ENCODE measurements at regions not wholly inside any gene's neighbourhood (a gene's known extent, or its start where the extent isn't known, plus 50 kb on each side); places are given as distances from the start of the nearest gene placed in this dataset.

DNA sequence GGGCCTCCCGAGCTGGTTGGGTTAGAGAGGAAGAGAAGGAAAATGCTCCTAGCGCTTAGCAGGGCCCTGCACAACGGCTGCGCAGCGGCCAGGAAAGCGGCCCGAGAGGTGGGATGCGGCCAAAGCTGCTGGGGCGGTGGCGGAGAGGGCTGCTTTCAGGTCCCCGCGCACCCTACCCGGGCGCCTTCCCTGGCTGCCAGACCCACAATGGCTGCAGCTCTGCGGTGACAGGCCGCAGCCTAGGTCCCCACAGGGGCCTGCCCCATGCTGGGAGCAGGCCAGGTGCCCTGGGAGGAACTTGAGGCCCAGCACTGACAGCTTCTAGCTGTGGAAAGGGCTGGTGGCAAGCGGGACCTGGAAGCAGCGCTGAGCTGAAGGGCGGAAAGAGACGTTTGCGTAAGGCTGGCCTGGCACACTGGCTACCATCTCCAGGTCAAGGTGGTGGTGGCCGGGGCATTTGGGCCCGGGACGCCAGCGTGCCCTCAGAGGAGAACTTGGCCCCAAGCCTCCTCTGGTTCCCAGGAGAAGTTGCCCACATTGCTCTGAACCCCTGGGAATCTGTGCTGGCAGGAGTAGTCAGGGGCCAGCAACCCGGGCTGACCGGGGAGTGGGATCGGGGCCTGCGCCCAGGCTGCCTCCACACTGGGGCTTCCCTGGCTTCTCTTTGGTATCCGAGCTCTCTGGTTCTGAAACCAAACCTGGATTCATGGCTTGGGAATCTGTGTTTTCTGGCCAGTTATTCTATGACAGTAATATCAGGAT is 72.9 kb upstream of the ZNF804B start:
- TF ChIP-seq, protein P1, sequence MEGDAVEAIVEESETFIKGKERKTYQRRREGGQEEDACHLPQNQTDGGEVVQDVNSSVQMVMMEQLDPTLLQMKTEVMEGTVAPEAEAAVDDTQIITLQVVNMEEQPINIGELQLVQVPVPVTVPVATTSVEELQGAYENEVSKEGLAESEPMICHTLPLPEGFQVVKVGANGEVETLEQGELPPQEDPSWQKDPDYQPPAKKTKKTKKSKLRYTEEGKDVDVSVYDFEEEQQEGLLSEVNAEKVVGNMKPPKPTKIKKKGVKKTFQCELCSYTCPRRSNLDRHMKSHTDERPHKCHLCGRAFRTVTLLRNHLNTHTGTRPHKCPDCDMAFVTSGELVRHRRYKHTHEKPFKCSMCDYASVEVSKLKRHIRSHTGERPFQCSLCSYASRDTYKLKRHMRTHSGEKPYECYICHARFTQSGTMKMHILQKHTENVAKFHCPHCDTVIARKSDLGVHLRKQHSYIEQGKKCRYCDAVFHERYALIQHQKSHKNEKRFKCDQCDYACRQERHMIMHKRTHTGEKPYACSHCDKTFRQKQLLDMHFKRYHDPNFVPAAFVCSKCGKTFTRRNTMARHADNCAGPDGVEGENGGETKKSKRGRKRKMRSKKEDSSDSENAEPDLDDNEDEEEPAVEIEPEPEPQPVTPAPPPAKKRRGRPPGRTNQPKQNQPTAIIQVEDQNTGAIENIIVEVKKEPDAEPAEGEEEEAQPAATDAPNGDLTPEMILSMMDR (IDR thresholded peaks at IDR 0.05; ENCODE audit: low read depth, low read length), result no peak
- TF ChIP-seq, protein P2, sequence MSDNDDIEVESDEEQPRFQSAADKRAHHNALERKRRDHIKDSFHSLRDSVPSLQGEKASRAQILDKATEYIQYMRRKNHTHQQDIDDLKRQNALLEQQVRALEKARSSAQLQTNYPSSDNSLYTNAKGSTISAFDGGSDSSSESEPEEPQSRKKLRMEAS (IDR thresholded peaks at IDR 0.05; ENCODE audit: low read depth, low read length), result no peak
- no peak for TF ChIP-seq POLR2A (IDR thresholded peaks at IDR 0.05; ENCODE audit: extremely low read depth, insufficient read length)
- TF ChIP-seq MYC (IDR thresholded peaks at IDR 0.05; ENCODE audit: low read depth, low read length), result no peak
- DNase-seq (ENCODE audit: low read depth), result no peak
- H3K4me3 ChIP-seq (ENCODE audit: low read depth, low read length), result no peak overlapping the region

DNA sequence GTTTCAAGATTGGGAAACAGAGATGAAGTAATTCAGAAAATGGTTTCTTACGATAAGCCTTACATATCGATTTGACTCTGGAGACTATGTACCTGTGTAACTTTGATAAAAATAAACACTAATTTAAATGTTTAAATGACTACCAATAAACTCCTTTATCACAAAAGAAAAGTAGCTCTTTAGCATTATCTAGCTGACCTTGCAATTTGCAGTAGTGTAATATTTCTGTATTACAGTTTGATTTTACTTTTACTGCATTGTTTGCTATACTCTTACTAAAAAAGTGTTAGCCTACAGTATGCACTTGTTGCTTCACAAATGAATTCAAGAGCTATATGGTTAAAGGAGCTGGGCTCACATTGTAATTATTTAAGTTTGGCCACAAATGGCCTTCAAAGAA is 77.8 kb upstream of the ZNF804B start:
- DNase-seq (ENCODE audit: low read depth), result no peak
- TF ChIP-seq, protein P1 (IDR thresholded peaks at IDR 0.05; ENCODE audit: low read depth, low read length), result no peak
- no peak overlapping the region for H3K4me3 ChIP-seq (ENCODE audit: low read depth, low read length)

DNA sequence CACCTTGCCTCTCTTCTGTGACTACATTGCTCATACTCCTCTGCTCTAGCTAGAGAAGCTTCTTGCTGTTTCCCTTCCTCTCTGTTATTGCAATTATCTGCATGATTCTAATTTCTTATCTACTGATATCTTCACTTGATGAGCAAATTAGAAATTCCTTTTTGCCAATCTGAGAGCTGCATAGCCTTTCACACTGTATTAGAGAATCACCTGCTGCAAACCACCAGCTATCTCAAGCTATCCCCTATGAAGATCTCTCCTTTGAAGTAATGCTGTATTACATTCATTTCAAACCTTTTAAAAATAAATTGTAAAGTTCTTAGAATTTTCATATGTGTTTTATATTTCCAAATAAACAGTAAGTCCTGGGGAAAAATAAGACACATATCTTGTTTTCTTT is 89.0 kb upstream of the ZNF804B start:
- no peak for DNase-seq (ENCODE audit: low read depth)
- H3K4me3 ChIP-seq (ENCODE audit: low read depth, low read length), result no peak overlapping the region
- TF ChIP-seq POLR2A (IDR thresholded peaks at IDR 0.05; ENCODE audit: extremely low read depth, insufficient read length) (no peak), MYC (IDR thresholded peaks at IDR 0.05; ENCODE audit: low read depth, low read length) (no peak)
- TF ChIP-seq, protein P1 (IDR thresholded peaks at IDR 0.05; ENCODE audit: low read depth, low read length), result no peak
- TF ChIP-seq, protein P2 (IDR thresholded peaks at IDR 0.05; ENCODE audit: low read depth, low read length), result no peak

DNA sequence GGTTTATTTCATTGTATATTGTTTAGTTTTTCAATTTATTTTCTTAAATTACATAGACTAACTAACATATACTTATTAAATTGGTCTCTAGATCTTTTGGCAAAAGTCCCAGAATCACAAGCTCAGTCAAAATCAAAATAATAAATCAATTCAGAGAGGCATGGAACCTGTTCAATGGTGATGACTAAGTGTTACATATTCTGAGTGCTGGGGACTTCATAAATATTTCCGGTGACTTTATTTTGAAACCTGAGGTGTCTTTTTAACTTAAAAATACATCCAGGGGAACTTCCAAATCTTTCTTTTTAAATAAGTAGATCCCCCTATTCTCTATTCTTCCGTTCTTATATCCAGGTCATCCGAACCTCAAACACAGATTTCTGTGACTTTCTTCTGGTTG is 89.6 kb upstream of the ZNF804B start:
- H3K4me3 ChIP-seq (ENCODE audit: low read depth, low read length), result no peak overlapping the region
- DNase-seq (ENCODE audit: low read depth), result no peak
- TF ChIP-seq, protein P1 (IDR thresholded peaks at IDR 0.05; ENCODE audit: low read depth, low read length), result no peak
- TF ChIP-seq MYC (IDR thresholded peaks at IDR 0.05; ENCODE audit: low read depth, low read length) (no peak), POLR2A (IDR thresholded peaks at IDR 0.05; ENCODE audit: extremely low read depth, insufficient read length) (no peak)

DNA sequence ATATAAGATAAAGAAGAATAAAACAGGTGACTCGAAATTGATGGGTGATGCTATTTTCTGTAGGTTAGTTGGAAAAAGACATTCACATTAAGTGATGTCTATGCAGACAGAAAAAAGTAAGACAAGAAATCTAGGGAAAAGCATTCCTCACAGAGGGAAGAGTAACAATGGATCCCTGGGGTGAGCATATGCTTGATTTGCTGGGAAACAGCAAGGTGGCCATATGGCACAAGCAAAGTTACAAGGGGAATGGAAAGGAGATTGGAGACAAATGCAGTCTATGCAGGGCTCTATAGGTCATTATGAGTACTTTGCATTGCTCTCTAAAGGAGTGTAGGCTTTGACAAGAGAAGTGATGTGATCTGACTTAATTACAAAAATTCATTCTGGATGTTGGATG is 90.9 kb upstream of the ZNF804B start:
- no peak for TF ChIP-seq POLR2A (IDR thresholded peaks at IDR 0.05; ENCODE audit: extremely low read depth, insufficient read length)
- TF ChIP-seq, protein P2 (IDR thresholded peaks at IDR 0.05; ENCODE audit: low read depth, low read length), result no peak
- no peak for TF ChIP-seq MYC (IDR thresholded peaks at IDR 0.05; ENCODE audit: low read depth, low read length)
- TF ChIP-seq, protein P1 (IDR thresholded peaks at IDR 0.05; ENCODE audit: low read depth, low read length), result no peak
- no peak overlapping the region for H3K4me3 ChIP-seq (ENCODE audit: low read depth, low read length)
- DNase-seq (ENCODE audit: low read depth), result no peak

DNA sequence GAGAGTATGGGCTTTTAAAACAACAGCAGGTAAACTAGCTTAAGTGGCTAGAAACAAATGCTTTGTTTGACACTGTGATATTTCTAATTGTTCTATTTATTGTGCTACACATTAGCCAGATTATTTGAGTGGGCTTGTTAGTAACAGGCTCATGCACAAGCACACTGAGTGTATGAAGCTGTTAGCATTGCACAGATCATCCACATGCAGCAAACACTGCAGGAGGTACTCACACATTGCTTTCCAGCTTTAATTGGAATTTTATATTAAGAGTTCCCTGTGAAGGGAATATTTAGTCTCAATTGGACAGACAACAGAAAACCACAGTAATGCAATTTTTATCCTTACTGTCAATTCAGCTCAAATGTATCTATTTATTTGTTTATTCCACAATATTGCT is 92.9 kb upstream of the ZNF804B start:
- no peak overlapping the region for H3K4me3 ChIP-seq (ENCODE audit: low read depth, low read length)
- TF ChIP-seq, protein P1 (IDR thresholded peaks at IDR 0.05; ENCODE audit: low read depth, low read length), result no peak
- TF ChIP-seq POLR2A (IDR thresholded peaks at IDR 0.05; ENCODE audit: extremely low read depth, insufficient read length) (no peak), MYC (IDR thresholded peaks at IDR 0.05; ENCODE audit: low read depth, low read length) (no peak)
- TF ChIP-seq, protein P2 (IDR thresholded peaks at IDR 0.05; ENCODE audit: low read depth, low read length), result no peak
- DNase-seq (ENCODE audit: low read depth), result no peak
